BE2C (cell line): ENCODE measurements at regions not wholly inside any gene's neighbourhood (a gene's known extent, or its start where the extent isn't known, plus 50 kb on each side); places are given as distances from the start of the nearest gene placed in this dataset.

Experiments
- DNase-seq: peaks from one replicate; pipeline ENCODE4 v3.0.0-alpha.2; 2020
- H3K27me3 ChIP-seq: fragments of 250-450 bp; sonication (Bioruptor Pico); 2 replicates; pipeline ENCODE4 v1.5.1; 2020; ENCODE audit warnings: mild to moderate bottlenecking
- H3K36me3 ChIP-seq: fragments of 250-450 bp; sonication (Bioruptor Pico); 2 replicates; pipeline ENCODE4 v1.5.1; 2020; ENCODE audit warnings: mild to moderate bottlenecking
- H3K4me1 ChIP-seq: fragments of 250-450 bp; sonication (Bioruptor Pico); 2 replicates; pipeline ENCODE4 v1.5.1; 2020
- H3K4me3 ChIP-seq: 2 replicates; pipeline ENCODE4 v1.5.1; 2011; ENCODE audit warnings: low read depth, low read length
- H3K9me3 ChIP-seq: fragments of 250-450 bp; sonication (Bioruptor Pico); 2 replicates; pipeline ENCODE4 v1.5.1; 2020
- TF ChIP-seq, protein P1 (sequence below): IDR thresholded peaks from 2 replicates; pipeline ENCODE4 v1.5.1; 2012; ENCODE audit warnings: mild to moderate bottlenecking, low read depth, low read length

DNA sequence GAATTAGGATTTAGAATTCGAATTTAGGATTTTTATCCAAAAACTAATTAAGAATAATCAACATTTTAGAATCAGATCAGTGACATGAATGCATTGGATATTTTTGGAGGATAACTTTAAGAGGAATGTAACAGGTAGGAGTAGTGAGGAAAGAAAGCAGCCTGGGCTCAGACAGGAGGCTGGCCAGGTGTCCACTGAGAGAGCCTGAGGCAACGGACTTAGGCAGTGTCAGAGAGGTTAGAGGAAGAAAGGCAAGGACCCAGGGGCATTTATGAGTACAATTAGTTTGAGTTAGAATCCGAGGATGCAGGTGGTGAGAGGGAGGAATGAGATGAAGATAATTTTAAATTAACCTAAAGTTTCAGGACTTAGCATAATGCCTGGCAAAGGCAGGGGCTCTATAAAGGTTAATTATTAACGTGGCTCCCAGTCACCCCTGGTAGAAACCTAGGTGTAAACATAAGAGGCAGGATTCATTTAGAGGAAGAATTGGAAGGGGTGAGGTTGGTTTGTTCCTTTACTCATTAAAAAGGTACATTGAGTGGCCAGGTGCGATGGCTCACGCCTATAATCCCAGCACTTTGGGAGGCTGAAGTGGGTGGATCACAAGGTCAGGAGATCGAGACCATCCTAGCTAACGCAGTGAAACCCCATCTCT, 507.1 kb downstream of the TMEM182 start:
- Histone ChIP-seq H3K27me3 (no peaks in the 10 kb centered on the region), H3K4me3 (no peak overlapping the region), H3K4me1 (no peaks in the 10 kb centered on the region), H3K36me3 (no peaks in the 10 kb centered on the region), H3K9me3 (no peaks in the 10 kb centered on the region)
- no peak for DNase-seq
- TF ChIP-seq, protein P1, sequence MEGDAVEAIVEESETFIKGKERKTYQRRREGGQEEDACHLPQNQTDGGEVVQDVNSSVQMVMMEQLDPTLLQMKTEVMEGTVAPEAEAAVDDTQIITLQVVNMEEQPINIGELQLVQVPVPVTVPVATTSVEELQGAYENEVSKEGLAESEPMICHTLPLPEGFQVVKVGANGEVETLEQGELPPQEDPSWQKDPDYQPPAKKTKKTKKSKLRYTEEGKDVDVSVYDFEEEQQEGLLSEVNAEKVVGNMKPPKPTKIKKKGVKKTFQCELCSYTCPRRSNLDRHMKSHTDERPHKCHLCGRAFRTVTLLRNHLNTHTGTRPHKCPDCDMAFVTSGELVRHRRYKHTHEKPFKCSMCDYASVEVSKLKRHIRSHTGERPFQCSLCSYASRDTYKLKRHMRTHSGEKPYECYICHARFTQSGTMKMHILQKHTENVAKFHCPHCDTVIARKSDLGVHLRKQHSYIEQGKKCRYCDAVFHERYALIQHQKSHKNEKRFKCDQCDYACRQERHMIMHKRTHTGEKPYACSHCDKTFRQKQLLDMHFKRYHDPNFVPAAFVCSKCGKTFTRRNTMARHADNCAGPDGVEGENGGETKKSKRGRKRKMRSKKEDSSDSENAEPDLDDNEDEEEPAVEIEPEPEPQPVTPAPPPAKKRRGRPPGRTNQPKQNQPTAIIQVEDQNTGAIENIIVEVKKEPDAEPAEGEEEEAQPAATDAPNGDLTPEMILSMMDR, result no peak

DNA sequence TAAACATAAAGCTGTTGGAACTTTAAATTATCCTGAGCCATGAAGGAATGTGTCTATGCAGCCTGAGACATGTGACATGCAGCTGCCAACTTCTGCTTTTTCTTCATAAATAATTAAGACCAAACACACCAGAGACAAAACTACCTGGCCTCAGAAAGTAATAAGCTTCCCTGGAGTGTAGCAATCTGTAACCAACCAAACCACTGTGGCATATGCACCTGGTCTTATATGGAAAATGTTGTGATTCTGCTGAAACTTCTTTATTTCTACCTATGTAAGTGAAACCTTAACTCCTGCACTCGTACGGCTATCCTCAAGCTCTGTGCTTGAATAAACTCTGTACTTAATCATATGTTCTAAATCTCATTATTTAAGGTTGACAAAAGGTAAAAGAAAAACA, 515.0 kb downstream of the TMEM182 start:
- Histone ChIP-seq H3K36me3 (no peaks in the 10 kb centered on the region), H3K9me3 (no peaks in the 10 kb centered on the region), H3K4me3 (no peak overlapping the region), H3K27me3 (no peaks in the 10 kb centered on the region), H3K4me1 (no peaks in the 10 kb centered on the region)
- no peak for DNase-seq
- TF ChIP-seq, protein P1, result no peak

DNA sequence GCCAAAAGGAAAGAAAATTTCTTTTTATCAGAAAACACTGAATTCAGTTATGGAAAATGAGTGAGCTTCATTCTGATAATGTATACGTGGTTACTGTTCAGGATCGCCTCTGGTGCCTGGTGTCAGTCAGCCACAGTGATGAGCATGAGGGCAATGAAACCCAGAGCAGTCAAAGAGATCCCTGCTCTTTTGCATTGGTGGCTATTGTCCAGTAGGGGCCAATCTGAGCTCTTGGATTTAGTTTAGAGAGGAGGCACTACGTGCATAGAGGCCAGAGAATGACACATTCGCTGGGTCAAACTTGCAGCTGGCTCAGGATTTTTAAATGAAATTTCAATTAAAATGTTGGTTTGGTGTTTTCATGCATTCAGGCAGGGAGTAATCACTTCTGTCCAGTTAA, 522.9 kb downstream of the TMEM182 start:
- DNase-seq, result no peak
- Histone ChIP-seq H3K4me1 (no peaks in the 10 kb centered on the region), H3K9me3 (no peaks in the 10 kb centered on the region), H3K4me3 (no peak overlapping the region), H3K27me3 (no peaks in the 10 kb centered on the region), H3K36me3 (no peaks in the 10 kb centered on the region)
- TF ChIP-seq, protein P1, result no peak

DNA sequence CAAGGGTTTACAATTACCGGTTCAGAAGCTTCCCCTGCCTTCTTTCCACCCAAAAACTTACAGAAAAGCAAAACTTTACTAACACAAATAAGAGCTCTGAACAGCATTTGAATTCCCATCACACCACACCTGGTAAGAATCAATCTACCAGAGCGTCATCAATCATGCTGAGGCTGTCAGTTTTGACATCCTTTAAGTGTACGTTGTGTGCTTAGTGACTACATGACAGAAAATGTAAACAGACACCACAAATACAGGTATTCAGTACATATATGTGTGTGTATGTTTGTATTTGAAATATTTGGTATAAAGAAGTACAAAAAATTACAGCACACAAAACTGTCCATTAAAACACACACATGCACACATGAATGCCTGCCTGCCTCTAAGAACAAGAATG, 523.5 kb downstream of the TMEM182 start:
- DNase-seq, result no peak
- TF ChIP-seq, protein P1, result no peak
- Histone ChIP-seq H3K9me3 (no peaks in the 10 kb centered on the region), H3K4me1 (no peaks in the 10 kb centered on the region), H3K27me3 (no peaks in the 10 kb centered on the region), H3K36me3 (no peaks in the 10 kb centered on the region), H3K4me3 (no peak overlapping the region)

DNA sequence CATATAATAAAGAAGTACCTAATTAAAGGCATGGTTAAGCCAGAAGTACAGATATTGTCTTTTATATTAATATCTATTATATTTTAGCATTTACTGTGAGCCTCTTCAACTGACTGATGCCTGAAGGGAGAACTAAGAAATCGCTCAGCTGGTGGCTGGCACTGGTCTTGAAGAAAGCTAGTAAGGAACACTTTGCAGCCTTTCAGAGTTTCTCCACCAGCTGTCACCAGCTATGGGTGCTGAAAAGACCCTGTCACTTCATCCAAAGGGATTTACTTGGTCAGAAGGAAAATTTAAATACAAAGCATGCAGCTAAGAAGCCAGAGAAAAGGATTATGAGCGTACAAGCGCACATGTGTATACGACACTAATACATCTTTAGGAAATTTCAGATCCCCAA, 525.9 kb downstream of the TMEM182 start:
- Histone ChIP-seq H3K4me3 (no peak overlapping the region), H3K27me3 (no peaks in the 10 kb centered on the region), H3K9me3 (no peaks in the 10 kb centered on the region), H3K4me1 (no peaks in the 10 kb centered on the region), H3K36me3 (no peaks in the 10 kb centered on the region)
- no peak for DNase-seq
- TF ChIP-seq, protein P1, result no peak

DNA sequence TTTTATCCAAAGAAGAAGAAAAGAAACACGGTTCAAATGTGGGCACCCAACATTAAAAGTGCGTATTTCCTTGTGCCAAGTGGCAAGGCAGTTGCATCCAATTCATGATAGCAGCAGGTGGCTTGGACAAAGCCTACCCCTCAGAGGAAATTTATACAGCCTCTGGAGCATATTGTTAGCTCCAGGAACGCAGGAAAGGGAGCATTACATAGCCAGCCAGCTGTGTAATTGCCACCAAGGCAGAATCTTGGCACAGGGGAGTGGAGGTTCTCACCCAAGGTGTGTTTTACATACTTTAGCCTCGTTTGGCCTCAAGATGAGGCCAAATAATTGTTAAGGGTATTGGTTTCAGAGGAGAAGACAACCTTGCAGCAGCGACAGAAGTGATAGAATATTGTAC, 526.9 kb downstream of the TMEM182 start:
- TF ChIP-seq, protein P1, result no peak
- no peak overlapping the region for H3K4me3 ChIP-seq
- no peak for DNase-seq
- no peaks in the 10 kb centered on the region for H3K27me3 ChIP-seq
- H3K4me1 ChIP-seq, result no peaks in the 10 kb centered on the region
- no peaks in the 10 kb centered on the region for H3K36me3 ChIP-seq
- no peaks in the 10 kb centered on the region for H3K9me3 ChIP-seq
